ENCODE measurements at regions not wholly inside any gene's neighbourhood (a gene's known extent, or its start where the extent isn't known, plus 50 kb on each side); places are given as distances from the start of the nearest gene placed in this dataset.

- ChIA-PET POLR2A (interaction anchor here (0.6 kb wide), 1 partner anchor 73 kb away, joined by 6 read pairs; no protein-coding TSS in a partner anchor), CTCF (no interaction called here)
- peaks cover 0 to 6% (median 0%) of the 10 kb centered on the region in 5 donors for H3K36me3 Mint-ChIP-seq
- Histone ChIP-seq H3K9me3 (ENCODE audit: control insufficient read depth in 2 of 3, low read length in 3 of 3) (no peaks in the 10 kb centered on the region), H3K4me1 (ENCODE audit: control insufficient read depth in 2 of 2, insufficient read depth in 2 of 2, low read length in 2 of 2) (no peaks in the 10 kb centered on the region), H3K4me3 (ENCODE audit: low read length) (no peak overlapping the region), H3K36me3 (ENCODE audit: control insufficient read depth in 2 of 3, insufficient read depth in 3 of 3, low read length in 3 of 3) (no peaks in the 10 kb centered on the region), H3K27me3 (ENCODE audit: control insufficient read depth in 2 of 2, insufficient read depth in 2 of 2, low read length in 2 of 2) (no peaks in the 10 kb centered on the region), H3K27ac (ENCODE audit: low read depth, low read length) (no peak overlapping the region)
- peaks cover 0 to 27% (median 5%) of the 10 kb centered on the region in 5 donors for H3K27me3 Mint-ChIP-seq
- peaks cover 0 to 26% (median 11%) of the 10 kb centered on the region in 11 donors for H3K9me3 Mint-ChIP-seq
- ATAC-seq: no peak
- intact Hi-C loops (cut with micrococcal nuclease): no loop called here
- no peak for DNase-seq
- H3K27ac Mint-ChIP-seq: no peak overlapping the region
- no peak overlapping the region for H3K4me3 Mint-ChIP-seq
- peaks cover 0 to 10% (median 0%) of the 10 kb centered on the region in 7 donors for H3K4me1 Mint-ChIP-seq
Measured at GRCh38 chr15:59953392-59953883, 50.7 kb upstream of the FOXB1 start.

- Mint-ChIP-seq H3K27ac (no peak overlapping the region), H3K9me3 (peaks cover 0 to 21% (median 9%) of the 10 kb centered on the region in 11 donors), H3K36me3 (peaks cover 0 to 4% (median 0%) of the 10 kb centered on the region in 5 donors), H3K27me3 (peaks cover 0 to 27% (median 5%) of the 10 kb centered on the region in 5 donors), H3K4me1 (peaks cover 0 to 5% (median 0%) of the 10 kb centered on the region in 7 donors), H3K4me3 (no peak overlapping the region)
- ChIA-PET CTCF (no interaction called here), POLR2A (no interaction called here)
- Histone ChIP-seq H3K9me3 (ENCODE audit: control insufficient read depth in 2 of 3, low read length in 3 of 3) (no peaks in the 10 kb centered on the region), H3K27ac (ENCODE audit: low read depth, low read length) (no peak overlapping the region), H3K4me1 (ENCODE audit: control insufficient read depth in 2 of 2, insufficient read depth in 2 of 2, low read length in 2 of 2) (no peaks in the 10 kb centered on the region), H3K4me3 (ENCODE audit: low read length) (no peak overlapping the region), H3K36me3 (ENCODE audit: control insufficient read depth in 2 of 3, insufficient read depth in 3 of 3, low read length in 3 of 3) (no peaks in the 10 kb centered on the region), H3K27me3 (ENCODE audit: control insufficient read depth in 2 of 2, insufficient read depth in 2 of 2, low read length in 2 of 2) (no peaks in the 10 kb centered on the region)
- ATAC-seq: no peak
- intact Hi-C loops (cut with micrococcal nuclease): no loop called here
- no peak for DNase-seq
Measured at GRCh38 chr15:59952960-59953359, 51.2 kb upstream of the FOXB1 start.

- Histone ChIP-seq H3K27me3 (ENCODE audit: control insufficient read depth in 2 of 2, insufficient read depth in 2 of 2, low read length in 2 of 2) (peaks cover 0 to 2% of the 10 kb centered on the region in 2 donors), H3K4me1 (ENCODE audit: control insufficient read depth in 2 of 2, insufficient read depth in 2 of 2, low read length in 2 of 2) (no peaks in the 10 kb centered on the region), H3K9me3 (ENCODE audit: control insufficient read depth in 2 of 3, low read length in 3 of 3) (no peaks in the 10 kb centered on the region), H3K27ac (ENCODE audit: low read depth, low read length) (no peak overlapping the region), H3K4me3 (ENCODE audit: low read length) (no peak overlapping the region), H3K36me3 (ENCODE audit: control insufficient read depth in 2 of 3, insufficient read depth in 3 of 3, low read length in 3 of 3) (no peaks in the 10 kb centered on the region)
- CTCF ChIA-PET: no interaction called here
- Mint-ChIP-seq H3K36me3 (peaks cover 0 to 1% (median 0%) of the 10 kb centered on the region in 5 donors), H3K4me3 (no peak overlapping the region), H3K27me3 (peaks cover 0 to 27% (median 0%) of the 10 kb centered on the region in 5 donors), H3K9me3 (peaks cover 0 to 10% (median 2%) of the 10 kb centered on the region in 11 donors), H3K4me1 (peaks cover 0 to 4% (median 0%) of the 10 kb centered on the region in 7 donors), H3K27ac (no peak overlapping the region)
- intact Hi-C loops (cut with micrococcal nuclease): no loop called here
- no peak for ATAC-seq
- no peak for DNase-seq
- POLR2A ChIA-PET: no interaction called here
Measured at GRCh38 chr15:59950603-59951388, 53.3 kb upstream of the FOXB1 start.

GRCh38 chr15:59948924-59949613, 55.0 kb upstream of the FOXB1 start:
- H3K4me3 Mint-ChIP-seq: no peak overlapping the region
- Histone ChIP-seq H3K36me3 (ENCODE audit: control insufficient read depth in 2 of 3, insufficient read depth in 3 of 3, low read length in 3 of 3) (no peaks in the 10 kb centered on the region), H3K9me3 (ENCODE audit: control insufficient read depth in 2 of 3, low read length in 3 of 3) (no peaks in the 10 kb centered on the region), H3K4me1 (ENCODE audit: control insufficient read depth in 2 of 2, insufficient read depth in 2 of 2, low read length in 2 of 2) (no peaks in the 10 kb centered on the region), H3K4me3 (ENCODE audit: low read length) (no peak overlapping the region), H3K27ac (ENCODE audit: low read depth, low read length) (no peak overlapping the region), H3K27me3 (ENCODE audit: control insufficient read depth in 2 of 2, insufficient read depth in 2 of 2, low read length in 2 of 2) (peaks cover 0 to 2% of the 10 kb centered on the region in 2 donors)
- H3K4me1 Mint-ChIP-seq: peaks cover 0 to 4% (median 0%) of the 10 kb centered on the region in 7 donors
- DNase-seq: no peak
- peaks cover 0 to 28% (median 0%) of the 10 kb centered on the region in 5 donors for H3K27me3 Mint-ChIP-seq
- no peak overlapping the region for H3K27ac Mint-ChIP-seq
- intact Hi-C loops (cut with micrococcal nuclease): no loop called here
- ChIA-PET CTCF (no interaction called here), POLR2A (no interaction called here)
- H3K9me3 Mint-ChIP-seq: peaks cover 0 to 10% (median 0%) of the 10 kb centered on the region in 11 donors
- no peaks in the 10 kb centered on the region for H3K36me3 Mint-ChIP-seq
- ATAC-seq: no peak

GRCh38 chr15:59946084-59946483, 58.0 kb upstream of the FOXB1 start:
- H3K9me3 Mint-ChIP-seq: no peaks in the 10 kb centered on the region
- peaks cover 0 to 4% (median 0%) of the 10 kb centered on the region in 7 donors for H3K4me1 Mint-ChIP-seq
- intact Hi-C loops (cut with micrococcal nuclease): no loop called here
- no peak overlapping the region for H3K4me3 Mint-ChIP-seq
- DNase-seq (no peak), ATAC-seq (no peak)
- H3K27ac ChIP-seq (ENCODE audit: low read depth, low read length): no peak overlapping the region
- POLR2A ChIA-PET: interaction anchor here (0.8 kb wide), 1 partner anchor 151 kb away, joined by 3 read pairs; no protein-coding TSS in a partner anchor
- no peak overlapping the region for H3K4me3 ChIP-seq (ENCODE audit: low read length)
- peaks cover 0 to 2% of the 10 kb centered on the region in 2 donors for H3K27me3 ChIP-seq (ENCODE audit: control insufficient read depth in 2 of 2, insufficient read depth in 2 of 2, low read length in 2 of 2)
- H3K27me3 Mint-ChIP-seq: peaks cover 0 to 30% (median 0%) of the 10 kb centered on the region in 5 donors
- no peaks in the 10 kb centered on the region for H3K9me3 ChIP-seq (ENCODE audit: control insufficient read depth in 2 of 3, low read length in 3 of 3)
- no peaks in the 10 kb centered on the region for H3K36me3 ChIP-seq (ENCODE audit: control insufficient read depth in 2 of 3, insufficient read depth in 3 of 3, low read length in 3 of 3)
- CTCF ChIA-PET: no interaction called here
- no peaks in the 10 kb centered on the region for H3K4me1 ChIP-seq (ENCODE audit: control insufficient read depth in 2 of 2, insufficient read depth in 2 of 2, low read length in 2 of 2)
- H3K36me3 Mint-ChIP-seq: no peaks in the 10 kb centered on the region
- no peak overlapping the region for H3K27ac Mint-ChIP-seq

GRCh38 chr15:59945036-59945435, 59.1 kb upstream of the FOXB1 start:
- intact Hi-C loops (cut with micrococcal nuclease): no loop called here
- no peak for ATAC-seq
- CTCF ChIA-PET: interaction anchor here (0.5 kb wide), 1 partner anchor 76 kb away, joined by 3 read pairs; no protein-coding TSS in a partner anchor
- no peaks in the 10 kb centered on the region for H3K36me3 Mint-ChIP-seq
- H3K27me3 ChIP-seq (ENCODE audit: control insufficient read depth in 2 of 2, insufficient read depth in 2 of 2, low read length in 2 of 2): peaks cover 0 to 2% of the 10 kb centered on the region in 2 donors
- DNase-seq: no peak
- peaks cover 0 to 4% (median 0%) of the 10 kb centered on the region in 7 donors for H3K4me1 Mint-ChIP-seq
- POLR2A ChIA-PET: interaction anchor here (1.2 kb wide), 1 partner anchor 45 kb away, joined by 4 read pairs; no protein-coding TSS in a partner anchor
- no peak overlapping the region for H3K4me3 ChIP-seq (ENCODE audit: low read length)
- no peaks in the 10 kb centered on the region for H3K9me3 ChIP-seq (ENCODE audit: control insufficient read depth in 2 of 3, low read length in 3 of 3)
- H3K36me3 ChIP-seq (ENCODE audit: control insufficient read depth in 2 of 3, insufficient read depth in 3 of 3, low read length in 3 of 3): no peaks in the 10 kb centered on the region
- no peaks in the 10 kb centered on the region for H3K4me1 ChIP-seq (ENCODE audit: control insufficient read depth in 2 of 2, insufficient read depth in 2 of 2, low read length in 2 of 2)
- no peak overlapping the region for H3K27ac Mint-ChIP-seq
- H3K27me3 Mint-ChIP-seq: peaks cover 0 to 35% (median 5%) of the 10 kb centered on the region in 5 donors
- no peaks in the 10 kb centered on the region for H3K9me3 Mint-ChIP-seq
- no peak overlapping the region for H3K4me3 Mint-ChIP-seq
- no peak overlapping the region for H3K27ac ChIP-seq (ENCODE audit: low read depth, low read length)
